Vagina (tissue), 2 donors: ENCODE measurements at regions not wholly inside any gene's neighbourhood (a gene's known extent, or its start where the extent isn't known, plus 50 kb on each side); places are given as distances from the start of the nearest gene placed in this dataset.

ENCODE experiments used
- DNase-seq, 2 donors: peaks; one replicate each; pipeline ENCODE4 v3.0.0-alpha.2; 2017; ENCODE audit errors: extremely low spot score in 2 of 2
- H3K27ac ChIP-seq: fragments of 200-600 bp; sonication (generic); one replicate; pipeline ENCODE4 v1.5.1; 2019
- H3K27me3 ChIP-seq: fragments of 200-600 bp; sonication (generic); one replicate; pipeline ENCODE4 v1.5.1; 2019
- H3K36me3 ChIP-seq, 2 donors: fragments of 200-600 bp; sonication (generic); one replicate each; pipeline ENCODE4 v1.5.1; 2017 to 2019
- H3K4me1 ChIP-seq: fragments of 200-600 bp; sonication (generic); one replicate; pipeline ENCODE4 v1.5.1; 2019
- H3K4me3 ChIP-seq, 2 donors: fragments of 200-600 bp; sonication (generic); 1 replicate in 1 of 2; 2 replicates in 1 of 2; pipeline ENCODE4 v1.5.1; 2016 to 2019
- H3K9me3 ChIP-seq: fragments of 200-600 bp; sonication (generic); one replicate; pipeline ENCODE4 v1.5.1; 2019
- POLR2A ChIP-seq, 2 donors: fragments of 450-650 bp; IDR thresholded peaks; one replicate each; pipeline ENCODE4 v1.6.1; 2017; ENCODE audit warnings: antibody characterized with exemption in 2 of 2, mild to moderate bottlenecking in 2 of 2, moderate library complexity in 2 of 2
- POLR2AphosphoS5 ChIP-seq, 2 donors: sonication (generic); formaldehyde crosslinking; IDR thresholded peaks; one replicate each; pipeline ENCODE4 v1.9.0; 2017; ENCODE audit warnings: antibody characterized with exemption in 2 of 2, mild to moderate bottlenecking in 2 of 2, low read depth in 1 of 2; ENCODE audit not compliant: insufficient read depth in 1 of 2
- intact Hi-C: fragments of 100-400 bp; cut with DNase I; formaldehyde crosslinking; loops from one replicate; pipeline ENCODE4 v1.15.1; 2023
- TF ChIP-seq, protein P1 (sequence below), 3 experiments: fragments of 450-650 bp in 2 of 3; fragments of 200-600 bp in 1 of 3; sonication (generic) in 1 of 3; IDR thresholded peaks; one replicate each; pipeline ENCODE4 v1.5.1; 2017 to 2019; ENCODE audit warnings: antibody characterized with exemption in 3 of 3, mild to moderate bottlenecking in 2 of 3, moderate library complexity in 2 of 3

DNA sequence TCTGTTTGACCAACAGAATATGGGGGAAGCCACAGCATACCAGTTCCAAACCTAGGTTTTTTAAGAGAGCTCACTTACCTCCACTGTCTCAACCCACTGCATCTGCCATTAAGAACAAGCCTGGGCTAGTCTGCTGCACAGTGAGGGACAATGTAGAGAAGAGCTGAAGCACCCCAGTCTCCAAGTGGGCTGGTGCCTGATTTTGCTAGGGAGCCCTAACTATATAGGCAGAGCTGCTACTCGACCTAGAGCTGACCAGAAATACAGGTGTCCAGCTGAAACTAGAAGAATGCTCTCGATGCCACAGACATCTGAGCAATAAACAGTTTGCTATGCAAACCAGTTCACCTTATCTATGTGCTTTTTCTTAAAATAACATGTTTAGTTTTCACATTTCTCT is 106.9 kb upstream of the BET1 start:
- TF ChIP-seq POLR2A (IDR thresholded peaks at IDR 0.05) = no peak
- no peak for TF ChIP-seq POLR2AphosphoS5 (IDR thresholded peaks at IDR 0.05; ENCODE audit: insufficient read depth in 1 of 2, low read depth in 1 of 2)
- TF ChIP-seq, protein P1, sequence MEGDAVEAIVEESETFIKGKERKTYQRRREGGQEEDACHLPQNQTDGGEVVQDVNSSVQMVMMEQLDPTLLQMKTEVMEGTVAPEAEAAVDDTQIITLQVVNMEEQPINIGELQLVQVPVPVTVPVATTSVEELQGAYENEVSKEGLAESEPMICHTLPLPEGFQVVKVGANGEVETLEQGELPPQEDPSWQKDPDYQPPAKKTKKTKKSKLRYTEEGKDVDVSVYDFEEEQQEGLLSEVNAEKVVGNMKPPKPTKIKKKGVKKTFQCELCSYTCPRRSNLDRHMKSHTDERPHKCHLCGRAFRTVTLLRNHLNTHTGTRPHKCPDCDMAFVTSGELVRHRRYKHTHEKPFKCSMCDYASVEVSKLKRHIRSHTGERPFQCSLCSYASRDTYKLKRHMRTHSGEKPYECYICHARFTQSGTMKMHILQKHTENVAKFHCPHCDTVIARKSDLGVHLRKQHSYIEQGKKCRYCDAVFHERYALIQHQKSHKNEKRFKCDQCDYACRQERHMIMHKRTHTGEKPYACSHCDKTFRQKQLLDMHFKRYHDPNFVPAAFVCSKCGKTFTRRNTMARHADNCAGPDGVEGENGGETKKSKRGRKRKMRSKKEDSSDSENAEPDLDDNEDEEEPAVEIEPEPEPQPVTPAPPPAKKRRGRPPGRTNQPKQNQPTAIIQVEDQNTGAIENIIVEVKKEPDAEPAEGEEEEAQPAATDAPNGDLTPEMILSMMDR (IDR thresholded peaks at IDR 0.05) = no peak
- no peak for DNase-seq
- Histone ChIP-seq H3K36me3 (no peaks in the 10 kb centered on the region), H3K4me3 (no peak overlapping the region), H3K27ac (no peak overlapping the region), H3K4me1 (no peaks in the 10 kb centered on the region), H3K9me3 (no peaks in the 10 kb centered on the region), H3K27me3 (no peaks in the 10 kb centered on the region)
- intact Hi-C loops = no loop called here

- H3K4me3 ChIP-seq = no peak overlapping the region
- no peaks in the 10 kb centered on the region for H3K9me3 ChIP-seq
- no peak overlapping the region for H3K27ac ChIP-seq
- H3K27me3 ChIP-seq = no peaks in the 10 kb centered on the region
- no peaks in the 10 kb centered on the region for H3K36me3 ChIP-seq
- TF ChIP-seq POLR2AphosphoS5 (IDR thresholded peaks at IDR 0.05; ENCODE audit: insufficient read depth in 1 of 2, low read depth in 1 of 2) (no peak), POLR2A (IDR thresholded peaks at IDR 0.05) (no peak)
- TF ChIP-seq, protein P1 (IDR thresholded peaks at IDR 0.05) = no peak
- no peaks in the 10 kb centered on the region for H3K4me1 ChIP-seq
- intact Hi-C loops = no loop called here
- no peak for DNase-seq
Observed at GRCh38 chr7:94115316-94115715, 111.2 kb upstream of the BET1 start.

DNA sequence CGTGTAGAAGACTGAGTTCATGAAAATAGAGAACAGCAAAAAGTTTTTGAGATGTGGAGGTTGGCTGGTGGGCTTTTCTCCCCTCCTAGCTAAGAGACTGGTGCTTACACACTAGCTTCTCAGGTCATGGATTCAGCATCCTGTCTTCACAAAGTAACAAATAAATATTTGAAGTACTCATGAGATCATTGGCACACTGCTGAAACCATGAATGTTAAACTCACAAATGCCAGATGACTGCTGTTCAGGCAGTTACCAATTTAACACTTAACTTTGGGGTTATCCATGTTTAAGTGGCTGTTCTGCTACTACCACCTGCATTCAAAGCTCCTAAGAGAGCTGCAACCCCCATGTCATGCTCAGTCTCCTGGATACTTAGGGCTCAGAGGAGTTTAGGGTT is 119.0 kb upstream of the BET1 start:
- DNase-seq = no peak
- Histone ChIP-seq H3K27me3 (no peaks in the 10 kb centered on the region), H3K4me1 (no peaks in the 10 kb centered on the region), H3K27ac (no peak overlapping the region), H3K36me3 (no peaks in the 10 kb centered on the region), H3K9me3 (no peaks in the 10 kb centered on the region), H3K4me3 (no peak overlapping the region)
- intact Hi-C loops = no loop called here
- TF ChIP-seq POLR2AphosphoS5 (IDR thresholded peaks at IDR 0.05; ENCODE audit: insufficient read depth in 1 of 2, low read depth in 1 of 2) (no peak), POLR2A (IDR thresholded peaks at IDR 0.05) (no peak)
- TF ChIP-seq, protein P1 (IDR thresholded peaks at IDR 0.05) = no peak

DNA sequence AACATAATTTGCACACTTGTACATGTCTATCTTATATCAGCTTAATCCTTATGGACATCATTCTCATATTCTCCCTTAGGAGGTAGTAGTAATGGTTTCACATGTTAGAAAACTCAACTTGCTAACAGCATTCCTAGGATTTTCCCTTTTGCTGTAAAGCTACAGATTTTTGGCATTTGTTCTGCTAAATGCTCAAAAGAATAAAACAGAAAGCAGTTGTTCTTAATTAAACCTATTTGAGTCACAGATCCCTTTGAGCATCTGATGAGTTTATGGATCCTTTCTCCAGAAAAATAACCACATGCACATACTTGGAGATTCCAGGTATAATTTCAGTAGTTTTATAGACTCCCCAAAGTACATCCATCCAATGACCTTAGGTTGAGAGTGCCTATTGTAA is 122.9 kb upstream of the BET1 start:
- Histone ChIP-seq H3K36me3 (no peaks in the 10 kb centered on the region), H3K4me3 (no peak overlapping the region), H3K27me3 (no peaks in the 10 kb centered on the region), H3K9me3 (no peaks in the 10 kb centered on the region), H3K4me1 (no peaks in the 10 kb centered on the region), H3K27ac (no peak overlapping the region)
- DNase-seq = no peak
- TF ChIP-seq POLR2A (IDR thresholded peaks at IDR 0.05) (no peak), POLR2AphosphoS5 (IDR thresholded peaks at IDR 0.05; ENCODE audit: insufficient read depth in 1 of 2, low read depth in 1 of 2) (no peak)
- TF ChIP-seq, protein P1 (IDR thresholded peaks at IDR 0.05) = no peak
- intact Hi-C loops = no loop called here

DNA sequence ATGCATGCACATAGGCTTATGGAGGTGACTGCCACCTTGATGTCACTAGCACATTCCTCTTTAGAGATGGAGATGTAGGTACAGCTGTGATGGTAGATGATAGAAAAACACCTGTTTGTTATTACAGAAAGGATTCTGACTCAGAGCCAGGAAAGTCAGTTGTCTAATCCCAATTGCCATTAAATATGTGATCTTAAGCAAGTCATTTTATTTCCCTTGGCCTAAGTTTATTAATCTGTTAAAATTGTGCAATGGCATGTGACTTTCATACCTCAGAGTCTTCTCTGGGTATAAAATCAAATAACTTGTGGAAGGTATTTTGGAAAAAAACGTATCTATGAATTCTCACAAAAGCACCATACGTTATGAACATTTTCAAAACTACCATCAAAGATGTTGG is 123.9 kb upstream of the BET1 start:
- no peak overlapping the region for H3K27ac ChIP-seq
- TF ChIP-seq, protein P1 (IDR thresholded peaks at IDR 0.05) = no peak
- no peak for TF ChIP-seq POLR2A (IDR thresholded peaks at IDR 0.05)
- no peak for TF ChIP-seq POLR2AphosphoS5 (IDR thresholded peaks at IDR 0.05; ENCODE audit: insufficient read depth in 1 of 2, low read depth in 1 of 2)
- H3K4me3 ChIP-seq = no peak overlapping the region
- DNase-seq = no peak
- intact Hi-C loops = no loop called here
- no peaks in the 10 kb centered on the region for H3K4me1 ChIP-seq
- no peaks in the 10 kb centered on the region for H3K27me3 ChIP-seq
- no peaks in the 10 kb centered on the region for H3K36me3 ChIP-seq
- no peaks in the 10 kb centered on the region for H3K9me3 ChIP-seq
